ENCODE measurements at regions not wholly inside any gene's neighbourhood (a gene's known extent, or its start where the extent isn't known, plus 50 kb on each side); places are given as distances from the start of the nearest gene placed in this dataset.

DNA sequence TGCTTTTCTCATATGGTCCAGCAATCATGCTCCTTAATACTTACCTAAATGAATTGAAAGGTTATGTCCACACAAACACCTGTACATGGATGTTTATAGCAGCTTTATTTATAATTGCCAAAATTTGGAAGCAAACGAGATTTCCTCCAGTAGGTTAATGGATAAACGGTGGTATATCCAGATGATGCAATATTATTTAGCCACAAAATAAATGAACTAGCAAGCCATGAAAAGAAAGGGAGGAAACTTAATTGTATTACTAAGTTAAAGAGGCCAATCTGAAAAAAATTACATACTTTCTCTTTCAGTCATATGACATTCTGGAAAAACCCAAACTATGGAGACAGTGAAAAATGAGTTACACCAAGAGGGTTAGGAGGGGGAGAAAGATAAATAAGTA lies 76.3 kb upstream of the LRRC7 start:
- TF ChIP-seq, protein P1, sequence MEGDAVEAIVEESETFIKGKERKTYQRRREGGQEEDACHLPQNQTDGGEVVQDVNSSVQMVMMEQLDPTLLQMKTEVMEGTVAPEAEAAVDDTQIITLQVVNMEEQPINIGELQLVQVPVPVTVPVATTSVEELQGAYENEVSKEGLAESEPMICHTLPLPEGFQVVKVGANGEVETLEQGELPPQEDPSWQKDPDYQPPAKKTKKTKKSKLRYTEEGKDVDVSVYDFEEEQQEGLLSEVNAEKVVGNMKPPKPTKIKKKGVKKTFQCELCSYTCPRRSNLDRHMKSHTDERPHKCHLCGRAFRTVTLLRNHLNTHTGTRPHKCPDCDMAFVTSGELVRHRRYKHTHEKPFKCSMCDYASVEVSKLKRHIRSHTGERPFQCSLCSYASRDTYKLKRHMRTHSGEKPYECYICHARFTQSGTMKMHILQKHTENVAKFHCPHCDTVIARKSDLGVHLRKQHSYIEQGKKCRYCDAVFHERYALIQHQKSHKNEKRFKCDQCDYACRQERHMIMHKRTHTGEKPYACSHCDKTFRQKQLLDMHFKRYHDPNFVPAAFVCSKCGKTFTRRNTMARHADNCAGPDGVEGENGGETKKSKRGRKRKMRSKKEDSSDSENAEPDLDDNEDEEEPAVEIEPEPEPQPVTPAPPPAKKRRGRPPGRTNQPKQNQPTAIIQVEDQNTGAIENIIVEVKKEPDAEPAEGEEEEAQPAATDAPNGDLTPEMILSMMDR (IDR thresholded peaks at IDR 0.05): no peak
- no peak for TF ChIP-seq ZFX (IDR thresholded peaks at IDR 0.05; ENCODE audit: borderline replicate concordance)
- H3K27ac ChIP-seq: no peak overlapping the region

DNA sequence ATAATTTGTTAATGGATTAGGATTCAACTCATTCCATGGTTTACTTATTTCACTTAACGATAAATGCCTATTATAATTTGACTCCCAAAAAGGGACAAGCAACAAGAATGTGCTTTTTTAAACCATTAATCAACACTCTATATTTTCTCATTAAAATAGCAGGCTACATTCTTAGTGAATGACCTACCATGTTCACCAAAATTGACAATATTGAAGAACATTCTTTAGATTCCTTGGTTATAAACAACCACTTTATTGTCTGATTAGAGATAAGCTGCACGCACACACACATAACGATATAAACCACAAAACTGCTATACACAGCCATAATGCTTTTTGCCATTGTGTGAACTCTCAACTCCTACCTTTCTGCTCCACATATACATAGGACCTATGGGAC lies 75.4 kb upstream of the LRRC7 start:
- TF ChIP-seq ZFX (IDR thresholded peaks at IDR 0.05; ENCODE audit: borderline replicate concordance): no peak
- TF ChIP-seq, protein P1 (IDR thresholded peaks at IDR 0.05): no peak
- H3K27ac ChIP-seq: no peak overlapping the region

- TF ChIP-seq, protein P1 (IDR thresholded peaks at IDR 0.05): no peak
- no peak for TF ChIP-seq ZFX (IDR thresholded peaks at IDR 0.05; ENCODE audit: borderline replicate concordance)
Measured at GRCh38 chr1:69494221-69494620, 73.5 kb upstream of the LRRC7 start.

DNA sequence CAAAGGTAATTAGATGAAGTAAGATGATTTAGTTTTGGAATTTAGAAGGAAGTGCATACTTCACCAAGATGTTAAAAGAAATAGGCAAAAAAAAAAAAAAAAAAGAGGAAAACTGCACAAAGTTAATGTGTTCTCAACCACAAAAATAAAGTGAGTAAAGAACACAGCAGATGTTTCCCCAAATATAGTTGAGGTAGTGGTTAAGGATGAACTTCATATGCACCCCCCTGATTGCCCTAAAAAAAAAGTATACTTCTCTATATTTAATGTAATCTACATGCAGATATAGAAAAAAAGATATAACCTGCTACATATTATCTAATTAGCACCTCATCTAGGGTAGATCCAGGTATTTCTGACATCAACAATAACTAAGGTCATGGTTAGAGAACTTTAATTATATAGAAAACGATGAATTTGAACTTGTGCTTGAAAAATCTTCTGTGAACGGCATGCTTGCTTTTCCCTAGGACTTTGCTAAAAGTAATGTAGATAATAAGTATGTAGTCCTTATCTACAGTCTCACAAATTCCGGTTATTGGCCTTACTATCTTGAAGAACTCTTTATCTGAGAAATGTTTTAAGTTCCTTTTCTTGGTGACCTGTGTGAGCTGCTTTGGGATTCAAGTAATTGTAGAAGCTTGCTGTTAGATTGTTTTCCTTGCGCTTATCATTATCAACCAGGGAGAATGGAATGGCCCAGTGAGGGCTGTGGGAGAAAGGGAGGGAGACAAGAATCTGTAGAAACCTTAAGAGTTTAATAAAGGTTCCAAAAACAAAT lies 70.1 kb upstream of the LRRC7 start:
- H3K27ac ChIP-seq: no peak overlapping the region
- TF ChIP-seq, protein P1 (IDR thresholded peaks at IDR 0.05): no peak
- no peak for TF ChIP-seq ZFX (IDR thresholded peaks at IDR 0.05; ENCODE audit: borderline replicate concordance)

More at GRCh38 chr1:69494221-69494620, 73.5 kb upstream of the LRRC7 start:
- H3K27ac ChIP-seq: no peak overlapping the region

DNA sequence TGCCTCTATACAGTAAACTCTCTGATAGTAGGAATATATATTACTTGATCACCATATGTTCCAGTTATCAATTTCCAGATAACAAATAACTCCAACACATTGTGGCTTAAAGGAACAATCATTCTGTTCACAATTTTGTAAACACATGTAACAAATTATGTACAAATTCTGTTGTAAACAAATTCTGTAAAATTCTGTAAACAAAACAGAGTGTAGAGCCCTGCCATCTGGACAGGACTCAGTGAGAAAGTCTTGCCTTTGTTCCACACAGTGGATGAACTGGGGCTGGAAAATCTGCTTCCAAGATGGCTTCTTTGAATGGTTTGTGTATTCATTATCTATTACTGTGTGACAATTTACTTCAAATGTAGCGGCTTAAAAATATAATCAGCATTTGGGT lies 69.0 kb upstream of the LRRC7 start:
- no peak for TF ChIP-seq ZFX (IDR thresholded peaks at IDR 0.05; ENCODE audit: borderline replicate concordance)
- TF ChIP-seq, protein P1 (IDR thresholded peaks at IDR 0.05): no peak
- H3K27ac ChIP-seq: no peak overlapping the region

GRCh38 chr1:69499203-69499803 lies 68.4 kb upstream of the LRRC7 start:
- no peak overlapping the region for H3K27ac ChIP-seq
- TF ChIP-seq ZFX (IDR thresholded peaks at IDR 0.05; ENCODE audit: borderline replicate concordance): no peak
- TF ChIP-seq, protein P1 (IDR thresholded peaks at IDR 0.05): no peak

- TF ChIP-seq, protein P1 (IDR thresholded peaks at IDR 0.05): no peak
- no peak for TF ChIP-seq ZFX (IDR thresholded peaks at IDR 0.05; ENCODE audit: borderline replicate concordance)
- no peak overlapping the region for H3K27ac ChIP-seq
Measured at GRCh38 chr1:69502991-69503390, 64.7 kb upstream of the LRRC7 start.

All from 22Rv1 (cell line).